Stimulated activated CD4-positive, alpha-beta T cell treated with anti-CD3 and anti-CD28 coated beads, TNF-alpha, amount 100 ng/mL, for 1 hour (primary cell): ENCODE measurements at regions not wholly inside any gene's neighbourhood (a gene's known extent, or its start where the extent isn't known, plus 50 kb on each side); places are given as distances from the start of the nearest gene placed in this dataset.
"Not testable (repeated sequence)": the region's sequence is repeated elsewhere in the genome, so short reads cannot be mapped to it uniquely, and the experiment has no call there.

Experiments
- DNase-seq, 3 donors: peaks; one replicate each; pipeline ENCODE4 v3.0.0-alpha.2; 2020; ENCODE audit warnings: low read depth in 3 of 3, low spot score in 1 of 3

- no peak for DNase-seq
Measured at GRCh38 chr14:22313172-22313801, 275.7 kb downstream of the DAD1 start.

DNA sequence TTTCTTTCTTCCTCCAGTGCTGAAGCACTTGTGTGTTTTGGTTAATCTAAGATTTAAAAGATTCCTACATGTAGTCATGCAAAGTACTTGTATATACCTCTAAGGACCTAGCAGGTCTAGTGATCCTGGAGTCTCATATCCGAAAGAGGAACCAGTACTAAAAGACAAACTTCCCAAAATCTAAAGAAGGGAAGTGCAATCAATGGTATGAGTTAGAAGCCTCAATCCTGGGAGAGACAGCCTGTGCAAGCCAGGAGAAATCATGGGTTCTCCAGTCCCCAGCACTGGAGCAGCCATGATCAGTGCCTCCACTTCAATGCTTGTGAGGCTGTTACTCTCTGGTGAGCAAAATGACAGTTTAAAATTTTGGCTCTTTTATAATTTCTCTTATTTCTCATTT, 277.4 kb downstream of the DAD1 start:
- no peak for DNase-seq

GRCh38 chr14:22305607-22306006, 283.4 kb downstream of the DAD1 start:
- no peak for DNase-seq

GRCh38 chr14:22304326-22304725, 284.7 kb downstream of the DAD1 start:
- DNase-seq: no peak

DNA sequence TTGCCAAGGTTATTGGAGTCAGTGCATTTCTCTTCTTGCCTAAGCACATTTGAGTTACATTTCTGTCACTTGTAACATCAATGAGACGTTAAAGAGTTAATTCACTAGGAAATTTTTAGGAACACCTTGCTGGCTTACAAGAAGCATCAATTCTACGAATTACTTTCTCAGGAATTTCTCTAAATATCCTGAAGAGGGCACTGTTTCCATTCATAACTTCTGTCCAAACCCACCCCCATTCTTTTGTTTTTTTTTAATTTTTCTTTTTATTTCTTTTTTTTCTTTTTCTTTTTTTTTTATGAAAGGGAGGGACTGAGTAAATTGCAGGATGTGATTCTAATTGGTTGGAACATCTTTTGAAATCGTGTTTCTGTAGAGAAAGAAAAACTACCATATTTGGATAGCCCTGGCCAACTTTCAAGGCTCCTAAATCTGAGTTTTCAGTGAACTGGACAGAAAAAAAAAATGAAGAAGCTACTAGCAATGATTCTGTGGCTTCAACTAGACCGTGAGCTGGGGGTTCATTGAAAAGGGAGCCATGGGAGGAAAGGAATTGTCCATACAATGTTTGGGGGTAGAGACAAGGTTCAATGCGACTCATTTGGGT, 285.3 kb downstream of the DAD1 start:
- no peak for DNase-seq

DNA sequence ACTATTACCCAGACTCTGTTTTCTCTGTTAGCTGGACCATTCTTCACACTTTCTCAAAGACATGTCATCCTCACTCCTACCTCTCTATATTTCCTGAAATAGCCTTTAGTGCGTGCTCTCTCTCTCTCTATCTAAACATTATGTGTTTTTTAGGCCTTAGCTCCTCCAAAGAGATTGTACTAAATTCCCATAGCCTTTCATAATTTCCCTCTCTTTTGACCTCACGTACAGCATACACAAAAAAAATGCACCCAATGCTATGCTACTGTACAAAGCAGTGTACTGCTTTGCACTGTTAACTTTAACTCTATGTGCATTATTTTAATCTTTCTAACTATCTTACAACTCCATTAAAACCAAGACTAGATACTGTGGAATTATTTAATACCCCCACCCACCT, 288.4 kb downstream of the DAD1 start:
- no peak for DNase-seq

- DNase-seq: no peak
Measured at GRCh38 chr14:22297376-22297775, 291.6 kb downstream of the DAD1 start.

DNA sequence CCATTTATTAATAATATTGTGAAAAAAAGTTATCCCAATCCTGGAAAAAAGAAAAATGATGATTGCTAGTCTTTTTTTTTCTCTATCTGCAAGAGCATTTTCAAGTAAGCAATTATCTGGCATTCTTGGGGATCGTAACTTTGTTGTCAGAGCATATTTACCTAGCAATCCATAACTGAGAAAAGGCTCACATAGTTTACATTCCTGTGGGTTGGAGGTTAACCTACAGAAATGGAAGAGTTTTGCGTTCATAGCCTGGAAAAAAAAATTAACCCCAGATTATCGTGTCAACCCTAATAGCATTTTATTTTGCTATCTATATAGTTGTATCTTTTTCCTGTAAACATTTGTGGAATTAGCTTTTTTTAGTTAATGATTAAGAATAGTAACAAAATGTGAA, 292.3 kb downstream of the DAD1 start:
- DNase-seq: no peak

DNA sequence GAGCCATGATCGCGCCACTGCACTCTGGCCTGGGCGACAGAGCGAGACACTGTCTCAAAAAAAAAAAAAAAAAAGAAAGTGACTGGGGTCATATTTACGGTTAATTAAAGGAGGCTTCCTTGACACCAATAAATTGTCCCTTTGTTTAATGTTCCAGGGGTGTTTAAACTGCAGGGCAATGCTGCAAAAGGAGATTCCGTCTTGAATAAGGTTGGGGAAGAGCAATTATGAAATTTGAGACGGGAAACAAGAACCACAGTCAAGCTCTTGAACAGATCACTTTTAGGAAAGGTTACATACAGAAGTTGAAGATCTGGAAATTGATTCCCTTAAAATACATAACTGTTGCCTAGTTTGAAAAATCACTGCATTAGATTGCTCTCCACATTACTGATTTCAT, 292.9 kb downstream of the DAD1 start:
- DNase-seq: no peak

DNA sequence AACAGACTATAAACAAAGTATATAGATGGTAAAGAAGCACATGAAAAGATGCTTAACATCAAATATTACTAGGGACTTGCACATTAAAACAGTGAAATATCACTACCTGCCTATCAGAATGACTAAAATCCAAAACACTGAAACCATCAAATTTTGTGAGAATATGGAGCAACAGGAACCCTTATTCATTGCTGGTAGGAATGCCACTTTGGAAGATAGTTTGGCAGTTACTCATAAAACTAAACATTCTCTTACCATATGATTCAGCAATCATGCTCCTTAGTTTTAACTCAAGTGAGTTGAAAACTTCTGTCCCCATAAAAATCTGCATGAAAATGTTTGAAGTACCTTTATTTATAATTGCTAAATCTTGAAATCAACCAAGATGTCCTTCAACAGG, 297.6 kb downstream of the DAD1 start:
- DNase-seq: no peak

DNA sequence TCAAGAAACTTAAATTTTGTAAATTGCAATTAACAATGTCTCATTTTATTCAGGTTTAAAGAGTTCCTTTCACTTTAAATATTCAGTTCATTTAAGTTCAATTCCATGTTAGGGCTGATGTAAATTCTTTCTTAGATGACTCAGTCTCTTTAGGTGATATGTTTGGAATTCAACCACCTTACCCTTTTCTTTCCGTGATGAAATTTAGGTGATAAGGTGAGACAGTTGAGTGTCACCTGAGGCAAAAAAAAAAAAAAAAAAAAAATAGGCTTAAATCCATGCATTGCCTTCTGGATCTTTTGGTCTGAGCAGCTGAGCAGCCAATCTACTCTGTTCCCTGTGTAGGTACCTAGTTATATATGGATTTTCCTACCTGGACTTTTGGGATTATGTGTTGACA, 299.5 kb downstream of the DAD1 start:
- DNase-seq: no peak

GRCh38 chr14:22285991-22286390, 303.0 kb downstream of the DAD1 start:
- DNase-seq: no peak

- no peak for DNase-seq
Measured at GRCh38 chr14:22282949-22283348, 306.1 kb downstream of the DAD1 start.

DNA sequence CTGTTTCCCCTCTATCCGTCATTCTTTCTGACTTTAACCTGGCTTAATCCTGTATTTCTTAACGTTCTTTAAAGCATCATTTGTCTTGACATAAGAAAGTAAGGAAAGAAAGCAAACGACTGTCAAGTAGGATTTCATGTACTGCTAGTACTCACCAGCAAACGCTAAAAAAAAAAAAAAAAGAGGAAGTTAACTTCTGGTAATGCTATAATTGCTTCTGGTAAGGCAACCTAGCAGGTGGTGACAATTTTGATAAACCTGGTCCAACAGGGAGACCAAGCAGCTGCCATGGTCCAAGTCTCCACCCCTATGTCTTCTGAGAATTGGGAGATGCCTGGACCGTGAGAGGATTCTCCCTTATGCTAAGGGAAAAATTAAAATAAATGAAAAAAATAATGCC, 306.6 kb downstream of the DAD1 start:
- DNase-seq: no peak

- DNase-seq: not testable (repeated sequence)
Measured at GRCh38 chr14:22281447-22281874, 307.6 kb downstream of the DAD1 start.

GRCh38 chr14:22280497-22281316, 308.3 kb downstream of the DAD1 start:
- DNase-seq: no peak

DNA sequence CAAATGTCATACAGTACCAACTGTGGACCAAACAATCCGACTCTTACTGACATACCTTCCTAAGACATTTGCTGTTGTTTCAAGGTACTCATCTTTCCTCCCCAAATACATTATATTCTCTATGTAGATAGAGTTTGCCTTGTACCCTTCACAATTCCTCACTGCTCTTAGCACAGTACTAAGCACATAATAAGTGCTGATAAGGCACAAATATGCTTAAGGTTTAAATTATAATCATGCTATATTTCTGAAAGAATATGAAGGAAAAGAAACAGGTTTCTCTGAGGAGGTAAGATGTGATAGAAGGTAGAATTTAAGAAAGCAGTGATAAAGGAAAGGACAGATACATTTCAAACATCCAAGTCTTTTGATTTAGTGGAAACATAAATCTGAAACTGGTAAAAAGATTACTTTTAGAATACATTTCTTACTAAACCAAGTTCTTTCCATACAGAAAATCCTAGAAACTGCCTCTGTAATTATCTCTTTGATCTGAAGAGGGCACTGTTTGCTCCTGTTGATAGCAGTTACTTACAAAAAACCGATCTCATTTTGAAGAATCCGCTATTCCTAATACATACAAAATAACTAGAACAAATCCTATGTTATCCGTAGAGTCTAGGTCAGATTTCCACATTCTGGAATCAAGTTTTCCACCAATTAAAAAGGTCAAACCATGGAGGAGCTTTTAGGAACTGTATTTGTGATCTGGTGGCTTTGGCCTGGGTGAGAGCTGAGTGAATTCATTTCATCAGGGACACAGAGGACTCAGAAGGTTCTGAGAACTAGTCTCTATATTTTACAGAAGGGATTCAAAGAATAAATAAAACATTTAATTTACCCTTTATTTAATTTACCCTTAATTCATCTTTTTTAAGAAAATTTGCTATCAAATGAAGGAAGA, 311.9 kb downstream of the DAD1 start:
- no peak for DNase-seq

- DNase-seq: no peak
Measured at GRCh38 chr14:22271838-22272799, 316.9 kb downstream of the DAD1 start.

DNA sequence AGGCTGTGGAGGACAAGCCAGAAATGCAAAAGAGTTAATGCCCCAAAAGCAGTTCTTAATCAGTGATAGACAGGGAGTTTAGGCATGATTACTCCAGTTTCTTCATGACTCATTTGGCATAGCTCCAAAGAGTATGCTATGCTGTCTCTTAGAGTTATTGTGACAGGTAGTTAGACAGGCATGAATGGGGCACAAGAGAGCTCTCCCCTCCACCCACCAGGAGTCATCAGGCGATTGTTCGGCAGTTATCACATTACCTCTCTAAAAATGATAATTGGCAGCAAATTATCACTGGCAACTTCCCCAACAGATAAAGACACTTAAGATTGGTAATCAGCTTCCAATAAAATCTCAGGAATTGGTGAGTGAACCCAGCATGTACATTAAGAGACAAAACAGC, 320.1 kb downstream of the DAD1 start:
- no peak for DNase-seq

DNA sequence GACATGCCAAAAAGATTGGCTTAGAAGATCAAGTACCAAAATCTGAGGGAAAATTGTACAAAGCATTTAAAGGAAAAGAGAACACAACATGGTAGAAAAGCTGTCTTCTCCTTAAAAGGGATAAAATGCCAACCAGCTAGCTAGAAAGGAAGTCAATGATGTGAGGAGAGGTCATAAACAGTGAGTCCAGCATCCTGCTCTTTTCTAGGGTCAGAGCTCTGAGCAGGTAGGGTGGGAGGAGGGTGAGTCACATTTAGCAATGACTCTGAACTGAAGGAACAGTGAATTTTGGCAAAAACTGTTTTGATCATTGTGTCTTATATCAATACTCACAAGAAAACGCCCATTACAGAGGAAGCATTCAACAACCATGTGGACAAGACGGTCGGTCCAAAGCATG, 322.3 kb downstream of the DAD1 start:
- no peak for DNase-seq
